Endometrial microvascular endothelial cells (primary cell): ENCODE measurements at regions not wholly inside any gene's neighbourhood (a gene's known extent, or its start where the extent isn't known, plus 50 kb on each side); places are given as distances from the start of the nearest gene placed in this dataset.

Source experiments
- in situ Hi-C: cut with HindIII; loops from 2 replicates; pipeline ENCODE4 v1.10.0; 2017; ENCODE audit warnings: low sequenced_read_pairs, low pct_unique_long_range_greater_than_20kb; ENCODE audit errors: inconsistent ontology term

- in situ Hi-C loops: no loop called here
Observed at GRCh38 chr15:38195191-38195901, 57.3 kb upstream of the SPRED1 start.

GRCh38 chr15:38196076-38196475, 56.6 kb upstream of the SPRED1 start:
- in situ Hi-C loops: no loop called here

DNA sequence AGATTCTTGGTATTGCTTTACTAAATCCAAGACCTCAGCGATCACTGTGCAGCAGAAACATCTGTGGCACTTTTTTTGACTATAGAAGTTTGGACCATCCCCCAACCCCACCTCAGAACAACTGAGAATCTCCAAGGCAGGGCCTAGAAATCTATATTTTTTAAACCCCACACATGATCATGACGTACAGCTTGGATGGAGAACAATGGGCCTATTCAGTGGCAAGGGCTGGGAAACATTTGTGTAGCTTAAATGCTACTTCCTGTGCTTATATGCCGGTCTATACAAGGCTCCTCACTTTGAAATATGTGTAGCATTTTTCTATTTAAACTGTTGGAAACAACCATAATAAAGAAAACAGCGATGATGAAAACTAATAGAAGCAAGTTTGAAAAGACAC, 55.1 kb upstream of the SPRED1 start:
- in situ Hi-C loops: no loop called here

DNA sequence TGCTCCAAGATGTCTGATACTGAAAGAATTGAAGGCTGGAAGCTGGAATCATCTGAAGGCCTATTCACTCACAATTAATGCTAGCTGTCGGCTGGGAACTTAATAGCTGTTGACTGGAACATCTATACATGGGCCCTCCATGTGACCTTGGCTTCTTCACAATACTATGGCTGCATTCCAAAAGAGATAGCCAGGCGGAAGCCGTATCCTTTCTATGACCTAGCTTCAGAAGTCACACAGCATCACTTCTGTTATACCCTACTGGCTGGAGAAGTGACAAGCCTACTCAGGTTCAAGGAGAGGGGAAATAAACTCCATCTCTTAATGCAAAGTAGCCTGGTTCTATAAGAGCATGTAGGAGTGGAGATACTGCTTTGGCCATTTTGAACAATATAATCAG, 50.9 kb upstream of the SPRED1 start:
- in situ Hi-C loops: no loop called here

- in situ Hi-C loops: no loop called here
Observed at GRCh38 chr15:38202361-38202760, 50.3 kb upstream of the SPRED1 start.
